Adrenal gland (tissue), 5 donors: ENCODE measurements at regions not wholly inside any gene's neighbourhood (a gene's known extent, or its start where the extent isn't known, plus 50 kb on each side); places are given as distances from the start of the nearest gene placed in this dataset.

Source experiments
- POLR2A ChIP-seq, 2 donors: fragments of 450-650 bp; IDR thresholded peaks; one replicate each; pipeline ENCODE4 v1.6.1; 2017; ENCODE audit warnings: antibody characterized with exemption in 2 of 2, mild to moderate bottlenecking in 2 of 2, moderate library complexity in 1 of 2
- TF ChIP-seq, protein P1 (sequence below), 6 experiments: fragments of 450-650 bp in 4 of 6; fragments of 200-600 bp in 2 of 6; sonication (generic) in 1 of 6; IDR thresholded peaks; 1 replicate in 5 of 6; 2 replicates in 1 of 6; pipeline versions ENCODE4 v1.5.1 to v1.8.0; 2016 to 2021; ENCODE audit warnings: antibody characterized with exemption in 6 of 6, mild to moderate bottlenecking in 2 of 6, moderate library complexity in 1 of 6
- donor health status: DM: no; HTN: no; CAD: no.

- TF ChIP-seq, protein P1, sequence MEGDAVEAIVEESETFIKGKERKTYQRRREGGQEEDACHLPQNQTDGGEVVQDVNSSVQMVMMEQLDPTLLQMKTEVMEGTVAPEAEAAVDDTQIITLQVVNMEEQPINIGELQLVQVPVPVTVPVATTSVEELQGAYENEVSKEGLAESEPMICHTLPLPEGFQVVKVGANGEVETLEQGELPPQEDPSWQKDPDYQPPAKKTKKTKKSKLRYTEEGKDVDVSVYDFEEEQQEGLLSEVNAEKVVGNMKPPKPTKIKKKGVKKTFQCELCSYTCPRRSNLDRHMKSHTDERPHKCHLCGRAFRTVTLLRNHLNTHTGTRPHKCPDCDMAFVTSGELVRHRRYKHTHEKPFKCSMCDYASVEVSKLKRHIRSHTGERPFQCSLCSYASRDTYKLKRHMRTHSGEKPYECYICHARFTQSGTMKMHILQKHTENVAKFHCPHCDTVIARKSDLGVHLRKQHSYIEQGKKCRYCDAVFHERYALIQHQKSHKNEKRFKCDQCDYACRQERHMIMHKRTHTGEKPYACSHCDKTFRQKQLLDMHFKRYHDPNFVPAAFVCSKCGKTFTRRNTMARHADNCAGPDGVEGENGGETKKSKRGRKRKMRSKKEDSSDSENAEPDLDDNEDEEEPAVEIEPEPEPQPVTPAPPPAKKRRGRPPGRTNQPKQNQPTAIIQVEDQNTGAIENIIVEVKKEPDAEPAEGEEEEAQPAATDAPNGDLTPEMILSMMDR (IDR thresholded peaks at IDR 0.05): no peak
- TF ChIP-seq POLR2A (IDR thresholded peaks at IDR 0.05): no peak
Measured at GRCh38 chr1:68375919-68376318, 73.8 kb downstream of the RPE65 start.
